Stimulated activated CD4-positive, alpha-beta T cell treated with anti-CD3 and anti-CD28 coated beads, Interleukin-15, amount 100 ng/mL, for 24 hours (primary cell): ENCODE measurements at regions not wholly inside any gene's neighbourhood (a gene's known extent, or its start where the extent isn't known, plus 50 kb on each side); places are given as distances from the start of the nearest gene placed in this dataset.
"Not testable (repeated sequence)": the region's sequence is repeated elsewhere in the genome, so short reads cannot be mapped to it uniquely, and the experiment has no call there.

Source experiments
- DNase-seq: peaks from one replicate; pipeline ENCODE4 v3.0.0-alpha.2; 2020

DNA sequence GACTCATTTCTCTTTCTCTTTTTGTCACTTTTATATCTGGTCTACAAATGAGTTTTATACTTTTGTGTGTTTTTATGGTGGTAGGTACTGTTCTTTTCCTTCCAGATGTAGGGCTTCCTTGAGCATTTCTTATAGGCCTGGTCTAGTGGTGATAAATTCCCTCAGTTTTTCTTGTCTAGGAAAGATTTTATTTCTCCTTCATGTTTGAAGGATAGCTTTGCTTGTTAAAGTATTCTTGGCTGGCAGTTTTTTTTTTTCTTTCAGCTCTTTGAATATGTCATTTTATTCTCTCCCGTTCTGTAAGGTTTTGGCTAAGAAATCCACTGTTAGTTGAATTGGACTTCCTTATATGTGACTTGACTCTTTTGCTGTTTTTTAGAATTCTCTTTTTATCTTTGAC, 292.7 kb downstream of the RPS24 start:
- DNase-seq, result no peak

- DNase-seq, result no peak
These were observed 294.3 kb downstream of the RPS24 start for GRCh38 chr10:78327778-78328591.

- DNase-seq, result no peak
These were observed 295.1 kb downstream of the RPS24 start for GRCh38 chr10:78328592-78329404.

DNA sequence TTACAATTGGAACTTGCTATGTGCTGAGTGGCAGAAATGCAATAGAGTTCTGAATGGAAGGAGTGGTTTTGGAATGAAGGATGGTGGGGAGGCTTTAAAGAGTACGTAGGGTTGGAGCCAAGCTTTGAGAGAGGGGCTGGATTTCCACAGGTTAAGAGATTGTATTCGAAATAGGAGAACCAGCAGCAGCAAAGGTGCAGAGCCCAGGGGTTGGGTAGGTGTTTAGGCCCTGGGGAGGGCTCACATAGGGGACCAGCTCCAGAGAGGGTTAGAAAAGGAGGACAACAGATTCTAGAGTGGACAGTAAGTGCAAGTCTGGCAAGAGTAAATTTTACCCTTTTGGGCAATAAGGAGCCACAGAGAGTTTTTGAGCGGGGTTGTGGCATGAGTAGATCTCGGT, 297.2 kb downstream of the RPS24 start:
- no peak for DNase-seq

- DNase-seq, result no peak
These were observed 297.8 kb downstream of the RPS24 start for GRCh38 chr10:78331391-78331922.

- no peak for DNase-seq
These were observed 298.3 kb downstream of the RPS24 start for GRCh38 chr10:78332012-78332411.

DNA sequence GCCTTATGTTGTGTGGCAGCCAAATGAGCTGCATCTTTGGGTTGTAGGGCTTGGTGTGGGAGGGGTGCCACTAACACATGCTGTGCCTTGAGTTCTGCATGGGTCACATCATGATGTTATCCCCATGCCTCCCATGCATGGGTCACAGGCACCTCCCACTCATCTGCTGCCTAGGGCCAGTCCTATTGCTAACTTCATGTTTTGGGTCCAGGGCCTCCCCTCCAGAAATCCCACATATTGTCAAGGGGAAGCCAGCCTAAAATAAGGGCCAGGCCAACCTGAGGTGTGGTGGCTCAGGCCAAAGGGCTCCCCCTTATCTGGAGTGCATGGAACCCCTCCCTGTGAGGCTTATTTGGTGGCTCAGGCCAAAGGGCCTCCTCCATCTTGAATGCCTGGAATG, 299.0 kb downstream of the RPS24 start:
- DNase-seq, result no peak

DNA sequence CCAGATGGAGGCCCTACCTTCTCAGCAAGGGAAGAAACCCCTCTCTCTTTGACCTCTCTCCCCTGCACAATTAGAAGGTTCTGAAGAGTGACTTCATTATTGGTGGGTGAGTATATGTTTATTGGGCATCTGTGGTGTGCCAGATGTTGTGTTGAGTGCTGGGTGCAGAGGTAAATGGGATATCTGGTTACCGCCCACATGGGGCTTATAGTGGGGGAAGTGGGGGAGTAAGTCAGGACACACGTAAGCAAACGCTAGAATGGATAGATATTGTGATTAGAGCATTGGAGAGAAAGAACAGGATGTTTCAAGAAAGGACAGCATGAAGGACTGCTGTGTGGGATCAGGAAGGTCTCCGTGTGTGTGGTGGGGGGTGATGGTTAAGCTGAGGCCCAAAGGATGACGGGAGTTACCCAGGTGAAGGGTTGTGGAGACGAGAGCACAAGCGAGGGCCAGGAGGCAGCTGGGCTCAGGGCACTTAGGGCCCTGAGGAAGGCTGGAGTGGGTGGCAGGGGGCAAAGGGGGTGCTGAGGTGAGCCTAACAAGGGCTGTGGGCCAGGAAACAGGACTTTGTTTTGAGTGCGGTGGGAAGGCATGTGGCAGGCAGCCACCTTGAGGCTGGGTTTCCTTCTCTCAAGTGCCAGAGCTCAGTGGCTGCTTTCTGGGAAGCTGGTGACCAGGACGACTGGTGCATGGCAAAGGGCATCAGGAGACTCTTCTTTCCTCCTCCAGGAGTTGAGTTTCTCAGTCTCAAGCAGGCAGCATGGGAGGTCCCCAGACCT, 299.9 kb downstream of the RPS24 start:
- no peak for DNase-seq

- no peak for DNase-seq
These were observed 301.7 kb downstream of the RPS24 start for GRCh38 chr10:78335371-78335690.

DNA sequence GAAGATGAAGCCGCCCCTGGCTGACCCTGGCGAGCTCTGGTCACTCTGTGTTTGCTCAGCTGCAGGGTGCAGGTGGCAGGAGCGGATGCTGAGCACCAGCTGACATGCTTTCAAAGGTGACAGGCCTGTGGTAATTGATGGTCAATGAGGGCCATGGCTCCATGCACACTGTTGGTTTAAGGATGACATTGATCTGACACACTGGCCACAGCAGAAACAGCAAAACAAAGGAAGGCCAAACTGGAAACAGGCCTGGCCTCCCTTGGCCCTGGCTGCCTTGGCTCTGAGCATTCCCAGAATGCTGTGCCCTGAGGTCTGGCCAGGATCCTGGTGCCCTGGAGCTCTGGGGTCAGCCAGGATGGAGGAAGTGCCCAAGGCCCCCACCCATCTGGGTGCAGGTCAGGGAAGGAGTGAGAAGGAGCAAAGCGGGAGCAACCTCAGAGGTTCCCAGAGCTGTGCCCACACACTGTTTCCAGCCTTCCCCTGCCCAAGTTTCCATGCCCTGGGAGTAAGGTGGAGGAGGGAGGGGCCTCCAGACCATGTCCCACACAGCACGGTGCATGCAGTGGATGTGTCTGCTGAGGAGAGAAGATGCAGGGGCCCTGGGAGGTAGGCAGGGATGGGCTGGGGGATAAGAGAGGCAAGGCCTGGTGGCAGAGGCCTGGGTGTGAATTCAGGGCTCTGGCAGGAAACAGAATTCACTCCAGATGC, 302.2 kb downstream of the RPS24 start:
- no peak for DNase-seq

DNA sequence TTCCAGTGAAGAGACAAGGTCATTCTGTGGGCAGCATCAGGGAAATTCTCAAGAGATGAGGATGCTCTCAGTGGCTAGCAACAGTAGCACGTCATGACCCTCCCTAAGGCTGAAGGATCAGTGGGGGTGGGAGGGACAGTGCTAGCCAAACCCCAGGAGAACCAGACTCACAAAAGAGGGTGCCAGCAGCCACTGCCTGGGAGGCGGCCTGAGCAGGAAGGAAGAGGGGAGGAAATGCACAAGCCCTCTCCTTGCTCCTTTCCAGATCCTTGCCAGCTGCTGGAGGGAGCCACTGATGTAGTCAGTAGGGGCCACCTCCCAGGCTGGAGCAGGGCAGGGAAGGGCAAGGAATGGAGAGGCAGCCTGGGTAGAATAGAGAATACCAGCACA, 302.7 kb downstream of the RPS24 start:
- DNase-seq, result no peak

- no peak for DNase-seq
These were observed 303.4 kb downstream of the RPS24 start for GRCh38 chr10:78337016-78337415.

GRCh38 chr10:78337646-78338391, 304.2 kb downstream of the RPS24 start:
- no peak for DNase-seq

DNA sequence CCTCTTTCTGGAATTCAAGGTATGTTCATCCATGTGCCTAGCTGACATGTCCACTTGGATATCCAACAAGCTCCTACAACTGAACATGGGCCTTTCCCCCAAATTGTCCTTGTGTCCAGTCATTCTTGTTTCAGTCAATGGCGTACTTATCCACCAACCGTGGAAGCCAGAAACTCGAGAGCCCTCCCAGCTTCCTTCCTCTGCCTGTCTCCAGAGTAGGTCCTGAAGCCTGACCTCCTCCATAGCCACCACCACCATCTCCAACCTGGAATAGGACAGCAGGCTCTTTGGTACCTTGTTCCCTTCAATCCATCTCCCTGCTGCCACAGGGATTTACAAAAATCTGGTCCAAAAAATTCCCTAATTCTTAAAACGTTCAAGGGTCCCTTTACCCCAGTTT, 305.1 kb downstream of the RPS24 start:
- DNase-seq, result no peak

DNA sequence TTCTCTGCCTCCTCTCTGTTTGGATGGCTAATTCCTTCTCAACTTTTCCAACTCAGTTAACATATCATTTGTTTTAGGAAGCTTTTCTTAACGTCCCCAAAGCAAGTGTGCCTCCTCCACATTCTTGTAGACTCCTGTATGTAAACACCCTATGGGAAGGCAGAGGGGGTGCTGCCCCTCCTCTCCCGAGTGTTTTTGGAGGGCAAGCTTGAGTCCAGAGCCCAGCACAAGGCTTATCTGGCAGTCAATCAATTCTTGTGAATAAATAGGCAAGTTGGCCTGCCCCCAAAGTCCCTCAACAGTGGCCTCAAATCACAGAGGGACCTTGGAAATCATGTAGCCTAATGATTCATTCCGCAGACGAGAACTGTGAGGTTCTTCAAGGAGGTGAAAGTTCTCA, 305.6 kb downstream of the RPS24 start:
- DNase-seq, result no peak

- DNase-seq, result no peak
These were observed 308.4 kb downstream of the RPS24 start for GRCh38 chr10:78341953-78342614.

DNA sequence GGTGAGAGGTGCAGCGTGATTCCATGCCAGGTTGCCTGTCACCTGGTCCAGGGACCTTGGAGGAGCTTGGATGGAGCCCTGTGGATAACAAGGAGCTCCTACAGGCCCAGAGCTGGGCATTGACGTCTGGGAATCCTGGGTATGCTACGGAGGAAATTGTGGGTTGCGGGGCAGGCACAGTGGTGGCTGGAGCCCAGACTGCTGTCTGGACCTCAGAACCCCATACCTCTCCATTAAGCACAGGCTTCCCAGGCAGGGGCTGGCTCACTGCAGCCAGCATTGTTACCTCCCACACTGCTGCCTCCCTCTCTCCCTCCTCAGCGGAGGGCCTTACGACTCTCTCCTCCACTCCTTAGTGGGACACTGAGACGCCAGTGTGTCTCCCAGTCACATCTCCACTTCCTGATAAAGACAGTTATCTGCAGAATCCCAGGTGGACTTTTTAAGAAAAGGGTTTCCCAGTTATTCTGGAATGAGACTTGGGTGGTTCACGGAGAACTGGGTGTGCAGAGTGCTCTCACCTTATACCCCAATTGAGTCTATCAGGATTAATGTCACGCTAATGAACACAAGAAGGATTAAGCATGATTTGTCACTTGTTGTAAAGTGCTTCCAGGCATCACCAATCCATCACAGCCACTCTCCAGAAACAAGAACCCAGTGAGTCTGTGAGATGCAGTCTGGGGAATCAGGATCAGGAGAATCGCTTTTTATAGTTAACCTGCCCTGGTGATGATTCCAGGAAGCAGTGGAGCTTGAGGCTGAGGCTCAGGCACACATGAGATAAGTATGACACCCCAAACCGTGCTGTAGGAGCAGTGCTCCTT, 309.4 kb downstream of the RPS24 start:
- no peak for DNase-seq

GRCh38 chr10:78344257-78344656, 310.6 kb downstream of the RPS24 start:
- DNase-seq, result not testable (repeated sequence)

- DNase-seq, result not testable (repeated sequence)
These were observed 311.9 kb downstream of the RPS24 start for GRCh38 chr10:78345515-78345914.

DNA sequence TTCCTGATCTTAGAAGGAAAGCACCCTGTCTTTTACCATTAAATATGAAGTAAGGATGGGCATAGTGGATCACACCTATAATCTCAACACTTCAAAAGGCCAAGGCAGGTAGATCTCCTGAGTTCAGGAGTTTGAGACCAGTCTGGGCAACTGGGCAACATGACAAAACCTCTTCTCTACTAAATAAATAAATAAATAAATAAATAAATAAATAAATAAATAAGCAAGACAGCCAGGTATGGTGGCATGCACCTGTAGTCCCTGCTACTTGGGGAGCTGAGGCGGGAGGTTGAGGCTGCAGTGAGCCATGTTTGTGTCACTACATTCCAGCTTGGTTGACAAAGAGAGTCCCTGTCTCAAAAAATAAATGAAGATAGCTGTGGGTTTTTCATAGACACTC, 313.1 kb downstream of the RPS24 start:
- DNase-seq, result no peak
